ENCODE measurements at regions not wholly inside any gene's neighbourhood (a gene's known extent, or its start where the extent isn't known, plus 50 kb on each side); places are given as distances from the start of the nearest gene placed in this dataset.

DNA sequence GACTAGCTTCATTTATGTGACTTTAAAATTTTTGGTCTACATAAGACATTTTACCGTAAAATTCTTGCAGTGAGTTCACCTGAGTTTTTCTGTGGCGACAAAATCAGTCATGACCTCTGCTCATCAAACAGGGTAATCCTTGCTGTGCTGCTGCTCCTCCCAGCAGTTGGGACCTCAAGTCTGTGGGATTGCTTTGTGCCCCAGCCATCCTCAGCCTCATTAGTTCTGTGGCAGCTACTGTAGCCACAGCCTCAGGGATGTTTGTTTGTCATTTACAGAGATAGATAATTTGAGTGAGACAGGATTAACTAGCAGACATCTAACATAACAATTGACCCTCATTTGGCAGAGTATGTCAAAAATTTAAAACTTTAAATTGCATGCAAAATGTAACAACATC is 357.0 kb downstream of the PCNX1 start:
- no peak for TF ChIP-seq CTCF (IDR thresholded peaks at IDR 0.05)
- TF ChIP-seq TEAD4 (CRISPR knock-in tag; IDR thresholded peaks at IDR 0.05) = no peak
- TF ChIP-seq, protein P1, sequence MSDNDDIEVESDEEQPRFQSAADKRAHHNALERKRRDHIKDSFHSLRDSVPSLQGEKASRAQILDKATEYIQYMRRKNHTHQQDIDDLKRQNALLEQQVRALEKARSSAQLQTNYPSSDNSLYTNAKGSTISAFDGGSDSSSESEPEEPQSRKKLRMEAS (CRISPR knock-in tag; IDR thresholded peaks at IDR 0.05) = no peak
- TF ChIP-seq JUN (CRISPR knock-in tag; IDR thresholded peaks at IDR 0.05) = no peak
- TF ChIP-seq ATF3 (CRISPR knock-in tag; conservative IDR thresholded peaks at IDR 0.05) = no peak
- TF ChIP-seq ZNF263 (CRISPR knock-in tag; IDR thresholded peaks at IDR 0.05; ENCODE audit: low read depth) = no peak

Data from WTC11 (cell line).